ENCODE measurements at regions not wholly inside any gene's neighbourhood (a gene's known extent, or its start where the extent isn't known, plus 50 kb on each side); places are given as distances from the start of the nearest gene placed in this dataset.

DNA sequence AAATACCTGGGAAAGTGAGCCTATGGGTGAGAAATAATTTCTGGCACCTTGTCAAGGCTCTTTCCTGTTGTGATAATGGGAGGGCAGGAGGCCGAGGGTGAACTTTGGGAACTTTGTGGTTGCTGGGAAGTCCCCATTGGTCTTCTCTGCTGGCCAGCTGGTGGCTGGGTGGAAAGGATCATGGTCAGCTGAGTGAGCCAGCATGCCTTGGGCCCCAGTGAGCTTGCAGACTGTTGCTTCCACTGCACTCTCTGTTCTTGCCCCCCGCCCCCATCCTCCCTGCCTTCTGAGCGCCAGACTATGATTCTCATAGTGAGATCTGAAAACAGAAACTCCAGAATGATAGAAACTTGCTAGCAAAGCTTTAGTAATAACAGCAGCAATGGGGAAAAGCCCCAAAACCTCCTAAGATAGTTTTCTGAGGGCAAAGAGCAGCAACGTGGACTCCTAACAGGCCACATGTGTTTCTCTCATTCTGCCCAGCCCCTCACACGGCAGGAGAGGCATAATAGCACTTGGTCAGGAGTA, 139.2 kb upstream of the SMARCA2 start:
- TF ChIP-seq GATA3 (IDR thresholded peaks at IDR 0.05; ENCODE audit: low read depth, low read length) (no peak), GATA2 (IDR thresholded peaks at IDR 0.05; ENCODE audit: low read depth, low read length) (no peak)
